HG03575 (cell line): ENCODE measurements at regions not wholly inside any gene's neighbourhood (a gene's known extent, or its start where the extent isn't known, plus 50 kb on each side); places are given as distances from the start of the nearest gene placed in this dataset.
A peak's percentile ranks its signal among the peaks of the same experiment; 100 is the strongest.

ENCODE experiments used
- ATAC-seq: cut with Tn5 transposase; IDR thresholded peaks from one replicate; pipeline ENCODE4 v1.9.1; 2021; ENCODE audit not compliant: unreplicated experiment, insufficient number of reproducible peaks, low FRiP score; ENCODE audit errors: extremely low read depth

GRCh38 chr7:52074912-52075311 lies 758.3 kb upstream of the COBL start:
- no peak for ATAC-seq

GRCh38 chr7:52074071-52074470 lies 757.5 kb upstream of the COBL start:
- no peak for ATAC-seq

GRCh38 chr7:52071744-52072143 lies 755.1 kb upstream of the COBL start:
- no peak for ATAC-seq

DNA sequence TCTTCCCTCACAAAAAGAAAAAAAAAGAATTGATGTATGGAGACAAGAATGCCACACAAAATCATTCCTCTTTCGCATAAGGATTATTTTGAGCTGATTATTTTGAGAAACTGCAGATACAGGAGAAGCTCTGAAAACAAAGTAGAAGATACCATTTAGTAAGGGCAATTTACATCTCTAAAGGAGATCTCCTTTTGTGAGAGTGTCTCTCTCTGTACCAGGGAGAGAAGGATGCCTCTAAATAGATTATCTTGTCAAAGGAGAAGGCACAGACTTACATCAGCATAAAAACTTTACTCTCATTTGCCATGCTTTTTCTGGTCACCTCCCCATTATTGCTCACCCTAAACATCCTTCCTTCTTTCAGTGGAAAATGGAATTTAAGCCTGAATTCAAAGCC lies 747.9 kb upstream of the COBL start:
- ATAC-seq, result no peak

DNA sequence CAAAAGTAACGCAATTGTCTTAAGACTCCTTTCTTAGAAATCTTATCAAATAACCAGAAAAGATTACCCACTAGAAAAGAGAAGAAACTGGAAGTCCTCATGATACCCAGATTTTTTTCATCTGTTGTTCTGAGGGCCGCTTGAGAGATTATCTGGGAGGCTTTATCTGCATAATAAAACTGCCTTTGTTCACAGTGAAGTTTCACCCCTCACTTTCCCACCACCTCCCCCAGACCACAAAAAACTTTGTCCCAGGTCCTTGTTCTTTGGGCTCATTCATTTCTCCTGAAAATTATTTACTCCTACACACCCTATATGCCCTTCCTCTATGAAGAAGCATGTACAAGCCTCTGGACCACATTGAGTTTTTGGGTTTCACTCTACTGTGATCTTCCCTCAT lies 745.1 kb upstream of the COBL start:
- ATAC-seq, result no peak

DNA sequence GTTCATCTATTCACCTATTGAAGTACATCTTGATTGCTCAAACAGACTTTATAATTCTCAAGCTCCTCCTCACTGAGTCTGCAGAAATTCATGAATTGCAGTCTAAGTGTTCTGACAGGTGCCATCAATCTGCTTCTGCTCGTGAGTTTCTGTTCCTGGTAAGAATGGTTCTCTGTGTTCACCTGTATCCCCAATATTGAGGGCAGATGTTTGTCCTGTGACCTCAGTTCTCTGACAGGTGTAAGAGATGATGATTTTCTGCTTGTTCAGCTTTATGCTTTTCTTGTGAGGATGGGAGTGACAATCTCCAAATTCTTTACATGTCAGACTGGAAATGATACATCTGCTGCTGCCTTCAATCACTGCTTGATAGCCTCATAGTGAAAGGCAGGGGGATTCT lies 736.9 kb upstream of the COBL start:
- ATAC-seq, result no peak

GRCh38 chr7:52030722-52031121 lies 714.1 kb upstream of the COBL start:
- ATAC-seq, result no peak

DNA sequence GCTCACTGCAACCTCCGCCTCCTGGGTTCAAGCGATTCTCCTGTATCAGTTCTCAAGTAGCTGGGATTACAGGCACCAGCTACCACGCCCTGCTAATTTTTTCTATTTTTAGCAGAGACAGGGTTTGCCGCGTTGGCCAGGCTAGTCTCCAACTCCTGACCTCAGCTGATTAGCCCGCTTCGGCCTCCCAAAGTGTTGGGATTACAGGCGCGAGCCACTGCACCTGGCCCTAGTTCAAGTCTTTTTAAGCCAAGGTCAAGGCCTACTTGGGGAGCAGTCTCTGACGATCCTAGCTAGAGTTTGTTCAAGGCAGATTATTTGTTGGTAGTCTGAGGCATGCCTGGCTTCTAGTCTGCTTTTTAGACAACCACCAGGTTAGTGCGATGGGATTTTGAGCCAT lies 709.5 kb upstream of the COBL start:
- ATAC-seq, result no peak

- ATAC-seq, result no peak
These were observed 704.7 kb upstream of the COBL start for GRCh38 chr7:52021343-52021742.

DNA sequence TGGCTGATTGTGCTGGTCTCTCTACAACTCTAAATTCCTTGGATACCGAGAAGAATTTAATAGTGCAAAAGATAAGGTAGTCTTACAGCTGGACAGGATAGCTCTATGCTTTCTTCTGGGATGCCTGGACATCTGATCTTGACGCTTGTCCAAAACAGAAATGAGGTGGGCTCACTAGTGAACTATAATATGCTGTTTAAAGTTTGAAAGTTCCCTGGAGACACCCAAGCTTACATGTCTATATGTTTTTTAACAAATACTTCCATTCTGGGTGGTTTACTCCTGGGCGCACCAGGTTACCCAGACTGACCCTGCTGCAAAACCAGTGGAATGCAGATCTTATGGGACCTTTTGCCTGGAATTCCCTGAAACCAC lies 702.1 kb upstream of the COBL start:
- no peak for ATAC-seq

GRCh38 chr7:52017802-52018679 lies 701.4 kb upstream of the COBL start:
- ATAC-seq, result peak; percentile 67

DNA sequence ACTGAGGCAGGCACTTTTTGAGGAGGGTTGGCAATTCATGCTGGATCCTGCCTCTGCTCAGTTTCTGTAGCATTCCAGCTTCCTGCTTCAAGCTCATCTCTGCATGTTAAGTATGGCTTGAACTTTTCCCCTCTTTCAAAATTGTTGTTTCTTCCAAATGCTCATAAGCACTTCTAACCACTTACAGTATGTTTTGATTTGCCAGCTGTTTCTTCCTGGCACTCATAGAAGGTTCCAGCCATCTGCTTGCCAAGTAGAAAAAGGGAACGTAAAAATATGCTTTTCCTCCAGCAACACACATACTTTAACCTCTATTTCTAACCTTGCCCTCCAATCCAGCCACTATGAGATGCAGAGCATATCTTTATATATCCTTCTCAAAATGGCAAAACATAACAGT lies 692.6 kb upstream of the COBL start:
- no peak for ATAC-seq

GRCh38 chr7:52006674-52007073 lies 690.1 kb upstream of the COBL start:
- ATAC-seq, result no peak

- no peak for ATAC-seq
These were observed 689.0 kb upstream of the COBL start for GRCh38 chr7:52005613-52006012.

DNA sequence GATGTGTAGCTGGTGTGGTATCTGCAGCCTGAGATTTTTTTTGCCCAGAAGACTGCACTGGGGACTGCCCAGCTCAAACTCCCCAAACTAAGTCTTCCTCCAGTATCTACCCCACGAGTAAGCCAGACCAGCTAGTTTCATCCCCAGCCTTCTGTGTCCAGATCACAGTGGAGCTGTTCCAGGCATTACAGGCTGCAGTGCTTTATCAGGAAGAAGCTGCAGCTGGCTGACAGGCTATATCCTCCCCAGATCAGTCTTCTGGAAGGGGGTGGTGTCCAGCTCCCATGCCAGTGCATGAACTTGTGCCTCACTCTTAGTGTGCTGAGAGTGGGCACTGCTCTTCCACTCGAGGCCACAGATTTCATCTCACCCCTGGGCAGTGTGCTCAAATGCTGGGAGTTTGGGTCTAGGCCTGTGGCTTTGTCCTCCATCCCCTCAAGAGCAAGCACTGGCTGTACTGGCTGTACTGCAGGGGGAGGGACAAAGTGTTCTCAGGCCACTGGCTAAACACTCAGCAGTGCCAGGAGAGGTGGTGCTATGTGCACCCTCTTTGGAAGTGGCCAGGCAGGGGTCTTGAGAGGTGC lies 679.1 kb upstream of the COBL start:
- ATAC-seq, result no peak

DNA sequence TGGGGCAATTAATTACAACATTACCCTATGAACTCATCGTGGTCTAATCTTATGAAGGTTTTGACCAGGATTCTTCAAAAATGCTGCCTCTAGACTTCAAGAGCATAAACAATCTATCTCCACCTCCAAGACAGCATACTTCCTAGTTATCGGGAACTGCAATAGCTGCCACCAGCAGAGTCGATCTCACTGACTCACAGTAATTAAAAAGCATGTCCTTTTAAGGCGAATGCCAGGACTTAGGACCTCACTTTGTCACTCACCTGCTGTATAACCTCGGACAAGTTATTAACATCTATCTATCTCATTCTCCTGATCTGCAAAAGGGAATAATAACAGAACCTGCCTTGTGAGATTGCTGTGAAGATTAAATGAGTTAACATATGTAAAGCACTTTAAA lies 666.0 kb upstream of the COBL start:
- ATAC-seq, result no peak

DNA sequence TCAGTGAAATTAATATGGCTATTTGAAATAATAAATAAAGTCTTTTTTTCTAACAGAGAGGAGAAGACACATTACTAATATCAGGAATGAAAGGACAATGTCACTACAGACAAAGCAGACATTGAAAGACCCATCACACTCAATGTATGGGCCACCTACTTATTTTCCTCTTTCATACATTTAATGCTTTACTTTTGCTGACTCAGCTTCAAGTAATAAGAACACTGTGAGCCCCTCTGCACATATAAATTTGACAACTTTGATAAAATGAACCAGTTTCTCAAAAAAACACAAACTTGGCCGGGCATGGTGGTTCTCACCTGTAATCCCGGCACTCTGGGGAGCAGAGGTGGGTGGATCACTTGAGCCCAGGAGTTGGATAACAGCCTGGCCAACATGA lies 664.2 kb upstream of the COBL start:
- no peak for ATAC-seq

DNA sequence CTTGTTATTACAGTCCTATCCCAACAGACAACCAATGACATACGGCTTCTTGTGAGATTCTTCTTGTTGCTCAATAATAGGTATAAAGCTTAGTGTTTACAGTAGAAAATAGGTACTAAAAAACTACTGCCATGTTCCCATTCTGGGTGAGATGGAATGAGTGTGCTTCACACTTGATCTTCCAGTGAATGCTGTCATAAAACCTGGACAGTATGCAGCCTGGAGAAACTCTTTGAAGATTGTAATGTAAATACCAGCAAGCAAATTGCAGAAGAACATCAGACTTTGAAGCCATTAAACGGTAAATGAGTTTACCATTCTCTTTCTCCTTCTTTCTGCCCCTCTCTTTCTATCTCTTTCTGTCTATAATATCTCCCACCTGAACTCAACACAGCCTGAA lies 663.7 kb upstream of the COBL start:
- ATAC-seq, result no peak

DNA sequence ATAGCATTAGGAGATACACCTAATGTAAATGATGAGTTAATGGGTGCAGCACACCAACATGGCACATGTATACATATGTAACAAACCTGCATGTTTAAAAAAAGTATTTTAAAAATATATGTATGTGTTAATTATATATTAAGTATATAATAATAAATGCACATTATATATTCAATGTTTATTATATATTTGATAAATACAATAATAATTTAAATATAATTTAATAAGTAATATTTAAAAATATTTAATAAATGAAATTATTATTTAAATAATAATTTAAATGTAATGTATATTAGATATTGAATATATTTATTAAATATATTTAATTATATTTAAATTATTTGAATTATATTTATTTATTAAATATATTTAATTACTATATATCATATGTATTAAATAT lies 661.3 kb upstream of the COBL start:
- no peak for ATAC-seq

DNA sequence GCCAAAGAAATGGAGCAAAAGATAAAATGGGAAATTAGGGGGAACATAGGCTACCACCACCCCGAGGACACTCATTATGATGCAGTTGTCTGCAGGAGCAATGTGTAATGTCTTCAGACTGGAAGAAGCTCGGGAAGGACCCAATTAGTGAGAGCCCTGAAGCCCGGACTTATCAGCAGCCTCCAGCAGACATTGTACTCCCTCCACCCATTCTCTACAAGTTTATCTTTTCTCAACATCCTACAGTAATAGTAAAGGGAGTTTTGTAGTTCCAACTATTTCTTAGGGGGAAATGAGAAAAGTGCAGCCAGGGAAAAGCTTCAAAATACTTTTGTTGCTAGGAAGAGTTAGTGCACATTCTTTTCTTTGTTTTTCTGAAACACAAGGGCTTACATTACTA lies 657.3 kb upstream of the COBL start:
- no peak for ATAC-seq

DNA sequence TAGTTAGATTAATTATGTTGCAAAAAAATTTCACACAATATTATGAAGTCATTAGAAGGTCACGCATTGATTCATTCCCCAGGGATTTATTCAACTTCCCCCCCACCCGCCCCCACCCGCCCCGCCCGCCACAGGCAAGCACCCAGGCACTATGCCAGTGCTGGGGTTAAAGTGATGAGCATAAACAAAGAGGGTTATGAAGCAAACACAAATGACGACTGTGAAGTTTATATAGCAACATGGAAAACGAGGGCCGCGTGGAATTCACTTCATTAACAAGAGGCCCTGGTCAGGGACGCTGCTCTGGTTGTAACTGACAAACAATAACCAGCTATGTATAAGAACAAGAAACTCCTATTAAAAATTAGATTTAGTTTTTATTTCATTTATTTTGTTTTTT lies 656.5 kb upstream of the COBL start:
- ATAC-seq, result no peak
